HEK293 (cell line): ENCODE measurements at regions not wholly inside any gene's neighbourhood (a gene's known extent, or its start where the extent isn't known, plus 50 kb on each side); places are given as distances from the start of the nearest gene placed in this dataset.
A peak's percentile ranks its signal among the peaks of the same experiment; 100 is the strongest.

ENCODE experiments used
- KLF10 ChIP-seq: fragments of 450-650 bp; IDR thresholded peaks from 2 replicates; pipeline ENCODE4 v1.5.1; 2018; ENCODE audit warnings: missing biosample characterization, mild to moderate bottlenecking, missing genetic modification characterization
- KLF16 ChIP-seq: fragments of 450-650 bp; formaldehyde crosslinking; IDR thresholded peaks from 2 replicates; pipeline ENCODE4 v1.5.1; 2017; ENCODE audit warnings: missing biosample characterization, missing genetic modification characterization
- MZF1 ChIP-seq: fragments of 450-650 bp; formaldehyde crosslinking; IDR thresholded peaks from 2 replicates; pipeline ENCODE4 v1.5.1; 2017; ENCODE audit warnings: missing biosample characterization, missing genetic modification characterization, borderline replicate concordance
- SALL2 ChIP-seq: fragments of 450-650 bp; formaldehyde crosslinking; IDR thresholded peaks from 2 replicates; pipeline ENCODE4 v1.5.0; 2017; ENCODE audit warnings: missing biosample characterization, mild to moderate bottlenecking, missing genetic modification characterization, borderline replicate concordance
- SCRT2 ChIP-seq: fragments of 450-650 bp; formaldehyde crosslinking; IDR thresholded peaks from 2 replicates; pipeline ENCODE4 v1.5.1; 2016; ENCODE audit warnings: missing biosample characterization, missing genetic modification characterization
- SP7 ChIP-seq: fragments of 450-650 bp; formaldehyde crosslinking; IDR thresholded peaks from 2 replicates; pipeline ENCODE4 v1.5.1; 2016; ENCODE audit warnings: missing biosample characterization, missing genetic modification characterization
- TRIM28 ChIP-seq: IDR thresholded peaks from 2 replicates; pipeline ENCODE4 v1.6.1; 2011; ENCODE audit warnings: low read length, control low read depth, borderline replicate concordance
- WT1 ChIP-seq: fragments of 450-650 bp; formaldehyde crosslinking; IDR thresholded peaks from 2 replicates; pipeline ENCODE4 v1.5.1; 2016; ENCODE audit warnings: missing biosample characterization, missing genetic modification characterization
- ZBTB11 ChIP-seq: fragments of 450-650 bp; formaldehyde crosslinking; conservative IDR thresholded peaks from 2 replicates; pipeline ENCODE4 v1.5.1; 2016; ENCODE audit warnings: low read depth, missing biosample characterization, missing genetic modification characterization
- ZBTB17 ChIP-seq: fragments of 450-650 bp; formaldehyde crosslinking; IDR thresholded peaks from 2 replicates; pipeline ENCODE4 v1.5.1; 2016; ENCODE audit warnings: missing biosample characterization, missing genetic modification characterization
- ZBTB20 ChIP-seq: fragments of 450-650 bp; formaldehyde crosslinking; IDR thresholded peaks from 2 replicates; pipeline ENCODE4 v1.5.1; 2016; ENCODE audit warnings: missing biosample characterization, missing genetic modification characterization
- ZFHX2 ChIP-seq: fragments of 450-650 bp; formaldehyde crosslinking; conservative IDR thresholded peaks from 2 replicates; pipeline ENCODE4 v1.5.1; 2016; ENCODE audit warnings: missing biosample characterization, missing genetic modification characterization
- ZFP37 ChIP-seq: fragments of 450-650 bp; formaldehyde crosslinking; IDR thresholded peaks from 2 replicates; pipeline ENCODE4 v1.5.1; 2016; ENCODE audit warnings: missing biosample characterization, missing genetic modification characterization
- ZNF138 ChIP-seq: fragments of 450-650 bp; formaldehyde crosslinking; IDR thresholded peaks from 2 replicates; pipeline ENCODE4 v1.5.1; 2016; ENCODE audit warnings: missing biosample characterization, missing genetic modification characterization, borderline replicate concordance
- ZNF148 ChIP-seq: fragments of 450-650 bp; formaldehyde crosslinking; IDR thresholded peaks from 2 replicates; pipeline ENCODE4 v1.5.0; 2017; ENCODE audit warnings: missing biosample characterization, missing genetic modification characterization, borderline replicate concordance
- ZNF169 ChIP-seq: fragments of 450-650 bp; formaldehyde crosslinking; IDR thresholded peaks from 2 replicates; pipeline ENCODE4 v1.5.1; 2016; ENCODE audit warnings: missing biosample characterization, missing genetic modification characterization
- ZNF175 ChIP-seq: fragments of 450-650 bp; formaldehyde crosslinking; IDR thresholded peaks from 2 replicates; pipeline ENCODE4 v1.5.1; 2016; ENCODE audit warnings: missing biosample characterization, missing genetic modification characterization
- ZNF2 ChIP-seq: fragments of 450-650 bp; formaldehyde crosslinking; IDR thresholded peaks from 2 replicates; pipeline ENCODE4 v1.5.1; 2016; ENCODE audit warnings: missing biosample characterization, missing genetic modification characterization
- ZNF211 ChIP-seq: fragments of 450-650 bp; formaldehyde crosslinking; IDR thresholded peaks from 2 replicates; pipeline ENCODE4 v1.5.1; 2016; ENCODE audit warnings: low read depth, missing biosample characterization, missing genetic modification characterization
- ZNF214 ChIP-seq: fragments of 450-650 bp; formaldehyde crosslinking; IDR thresholded peaks from 2 replicates; pipeline ENCODE4 v1.5.1; 2017; ENCODE audit warnings: missing biosample characterization, mild to moderate bottlenecking, missing genetic modification characterization, borderline replicate concordance
- ZNF23 ChIP-seq: fragments of 450-650 bp; formaldehyde crosslinking; IDR thresholded peaks from 2 replicates; pipeline ENCODE4 v1.5.1; 2016; ENCODE audit warnings: missing biosample characterization, missing genetic modification characterization, borderline replicate concordance
- ZNF292 ChIP-seq: fragments of 450-650 bp; formaldehyde crosslinking; IDR thresholded peaks from 2 replicates; pipeline ENCODE4 v1.5.1; 2016; ENCODE audit warnings: low read depth, missing biosample characterization, missing genetic modification characterization, borderline replicate concordance
- ZNF302 ChIP-seq: fragments of 450-650 bp; formaldehyde crosslinking; IDR thresholded peaks from 2 replicates; pipeline ENCODE4 v1.5.1; 2016; ENCODE audit warnings: missing biosample characterization, missing genetic modification characterization, low read depth
- ZNF404 ChIP-seq: fragments of 450-650 bp; formaldehyde crosslinking; IDR thresholded peaks from 2 replicates; pipeline ENCODE4 v1.5.1; 2017; ENCODE audit warnings: missing biosample characterization, missing genetic modification characterization
- ZNF501 ChIP-seq: fragments of 450-650 bp; formaldehyde crosslinking; IDR thresholded peaks from 2 replicates; pipeline ENCODE4 v1.5.1; 2016; ENCODE audit warnings: missing biosample characterization, missing genetic modification characterization
- ZNF558 ChIP-seq: fragments of 450-650 bp; formaldehyde crosslinking; IDR thresholded peaks from 2 replicates; pipeline ENCODE4 v1.5.1; 2016; ENCODE audit warnings: missing biosample characterization, missing genetic modification characterization
- ZNF560 ChIP-seq: fragments of 450-650 bp; formaldehyde crosslinking; IDR thresholded peaks from 2 replicates; pipeline ENCODE4 v1.5.1; 2017; ENCODE audit warnings: missing biosample characterization, missing genetic modification characterization, borderline replicate concordance
- ZNF585B ChIP-seq: fragments of 450-650 bp; formaldehyde crosslinking; IDR thresholded peaks from 2 replicates; pipeline ENCODE4 v1.5.1; 2016; ENCODE audit warnings: missing biosample characterization, missing genetic modification characterization
- ZNF654 ChIP-seq: fragments of 450-650 bp; formaldehyde crosslinking; IDR thresholded peaks from 2 replicates; pipeline ENCODE4 v1.5.1; 2016; ENCODE audit warnings: low read depth, missing biosample characterization, missing genetic modification characterization
- ZNF707 ChIP-seq: fragments of 450-650 bp; formaldehyde crosslinking; IDR thresholded peaks from 2 replicates; pipeline ENCODE4 v1.5.1; 2016; ENCODE audit warnings: missing biosample characterization, missing genetic modification characterization
- ZNF747 ChIP-seq: fragments of 450-650 bp; formaldehyde crosslinking; IDR thresholded peaks from 2 replicates; pipeline ENCODE4 v1.5.1; 2016; ENCODE audit warnings: missing biosample characterization, missing genetic modification characterization
- ZSCAN16 ChIP-seq: fragments of 450-650 bp; formaldehyde crosslinking; IDR thresholded peaks from 2 replicates; pipeline ENCODE4 v1.5.1; 2016; ENCODE audit warnings: missing biosample characterization, missing genetic modification characterization
- ZSCAN23 ChIP-seq: fragments of 450-650 bp; formaldehyde crosslinking; IDR thresholded peaks from 2 replicates; pipeline ENCODE4 v1.5.1; 2016; ENCODE audit warnings: missing biosample characterization, missing genetic modification characterization
- TF ChIP-seq, protein P1 (sequence below): fragments of 450-650 bp; formaldehyde crosslinking; IDR thresholded peaks from 2 replicates; pipeline ENCODE4 v1.5.1; 2017; ENCODE audit warnings: missing biosample characterization, missing genetic modification characterization
- TF ChIP-seq, protein P2 (sequence below): fragments of 450-650 bp; formaldehyde crosslinking; IDR thresholded peaks from 2 replicates; pipeline ENCODE4 v1.5.1; 2016; ENCODE audit warnings: missing biosample characterization, missing genetic modification characterization

DNA sequence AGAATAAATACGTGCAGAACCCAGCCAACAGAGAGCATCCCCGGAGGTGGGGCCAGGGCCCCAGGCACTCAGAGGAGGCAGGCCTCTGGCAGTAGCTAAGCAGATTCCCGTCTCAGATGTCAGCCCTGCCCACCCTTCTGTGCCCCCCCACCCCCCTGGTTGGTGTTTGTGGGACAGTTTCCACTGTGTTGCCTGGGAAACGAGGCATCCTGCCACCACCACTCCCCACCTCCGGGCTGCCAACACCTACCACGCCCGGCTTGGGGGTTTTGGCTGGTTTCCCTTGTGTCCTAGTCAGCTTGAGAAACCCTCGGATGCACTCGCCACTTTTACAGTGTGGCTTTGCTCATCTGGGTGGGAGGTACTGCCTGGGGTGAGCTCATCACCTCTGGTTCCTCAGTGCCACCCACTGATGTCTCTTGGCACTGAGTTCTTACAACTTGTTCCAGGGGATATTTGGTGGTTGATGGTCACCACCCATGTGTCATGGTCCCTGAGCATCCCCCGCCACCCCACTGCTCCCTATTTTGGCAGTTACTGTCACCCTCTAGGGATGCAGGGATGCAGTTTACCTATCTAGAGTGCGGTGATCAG, 72.4 kb upstream of the YWHAQ start (continued):
- TF ChIP-seq ZBTB11 (no peak), ZFP37 (tag by site-specific recombination) (no peak), ZNF169 (tag by site-specific recombination) (no peak), ZNF585B (tag by site-specific recombination) (no peak), ZNF138 (tag by site-specific recombination) (no peak), ZNF211 (no peak), SCRT2 (tag by site-specific recombination) (no peak), ZNF2 (tag by site-specific recombination) (no peak), TRIM28 (no peak), ZNF747 (tag by site-specific recombination) (no peak), ZFHX2 (tag by site-specific recombination) (peak; percentile 89), ZNF292 (tag by site-specific recombination) (no peak), ZNF23 (tag by site-specific recombination) (no peak), ZSCAN23 (no peak), ZNF148 (tag by site-specific recombination) (no peak), ZNF404 (tag by site-specific recombination) (no peak), ZNF302 (no peak), SALL2 (tag by site-specific recombination) (no peak), ZSCAN16 (tag by site-specific recombination) (no peak), KLF10 (no peak), ZNF654 (no peak), WT1 (tag by site-specific recombination) (no peak), KLF16 (0 out of 2 replicates have a peak, but pooled peaks have one; percentile 35), ZBTB20 (tag by site-specific recombination) (no peak; the same call in 1 of the 2 replicates), ZNF560 (tag by site-specific recombination) (no peak), ZNF501 (tag by site-specific recombination) (no peak), ZNF175 (tag by site-specific recombination) (no peak), SP7 (tag by site-specific recombination) (peak; percentile 27; the same call in 1 of the 2 replicates), ZNF707 (tag by site-specific recombination) (no peak), ZNF214 (tag by site-specific recombination) (no peak), ZBTB17 (tag by site-specific recombination) (peak; percentile 25; the same call in 1 of the 2 replicates), MZF1 (no peak), ZNF558 (no peak)
- TF ChIP-seq, protein P1, sequence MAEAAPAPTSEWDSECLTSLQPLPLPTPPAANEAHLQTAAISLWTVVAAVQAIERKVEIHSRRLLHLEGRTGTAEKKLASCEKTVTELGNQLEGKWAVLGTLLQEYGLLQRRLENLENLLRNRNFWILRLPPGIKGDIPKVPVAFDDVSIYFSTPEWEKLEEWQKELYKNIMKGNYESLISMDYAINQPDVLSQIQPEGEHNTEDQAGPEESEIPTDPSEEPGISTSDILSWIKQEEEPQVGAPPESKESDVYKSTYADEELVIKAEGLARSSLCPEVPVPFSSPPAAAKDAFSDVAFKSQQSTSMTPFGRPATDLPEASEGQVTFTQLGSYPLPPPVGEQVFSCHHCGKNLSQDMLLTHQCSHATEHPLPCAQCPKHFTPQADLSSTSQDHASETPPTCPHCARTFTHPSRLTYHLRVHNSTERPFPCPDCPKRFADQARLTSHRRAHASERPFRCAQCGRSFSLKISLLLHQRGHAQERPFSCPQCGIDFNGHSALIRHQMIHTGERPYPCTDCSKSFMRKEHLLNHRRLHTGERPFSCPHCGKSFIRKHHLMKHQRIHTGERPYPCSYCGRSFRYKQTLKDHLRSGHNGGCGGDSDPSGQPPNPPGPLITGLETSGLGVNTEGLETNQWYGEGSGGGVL (tag by site-specific recombination): peak; percentile 67
- TF ChIP-seq, protein P2, sequence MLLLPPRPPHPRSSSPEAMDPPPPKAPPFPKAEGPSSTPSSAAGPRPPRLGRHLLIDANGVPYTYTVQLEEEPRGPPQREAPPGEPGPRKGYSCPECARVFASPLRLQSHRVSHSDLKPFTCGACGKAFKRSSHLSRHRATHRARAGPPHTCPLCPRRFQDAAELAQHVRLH (tag by site-specific recombination): no peak
